H9 (cell line): ENCODE measurements at regions not wholly inside any gene's neighbourhood (a gene's known extent, or its start where the extent isn't known, plus 50 kb on each side); places are given as distances from the start of the nearest gene placed in this dataset.

Experiments
- DNase-seq: peaks from one replicate; pipeline ENCODE4 v3.0.0-alpha.2; 2017
- H2AFZ ChIP-seq: one replicate; pipeline ENCODE4 v1.6.1; 2013; ENCODE audit warnings: mild to moderate bottlenecking, low read length, control low read depth, moderate library complexity
- H2AK5ac ChIP-seq: 2 replicates; pipeline ENCODE4 v1.6.1; 2013; ENCODE audit warnings: low read length, control low read depth, mixed read lengths; ENCODE audit not compliant: insufficient read length
- H2BK120ac ChIP-seq: one replicate; pipeline ENCODE4 v1.6.1; 2013; ENCODE audit warnings: low read depth, mild to moderate bottlenecking, low read length, control low read depth, inconsistent platforms; ENCODE audit not compliant: poor library complexity, severe bottlenecking
- H2BK12ac ChIP-seq: 2 replicates; pipeline ENCODE4 v1.6.1; 2013; ENCODE audit warnings: low read length, control low read depth, mixed read lengths, low read depth; ENCODE audit not compliant: insufficient read length
- H2BK15ac ChIP-seq: 2 replicates; pipeline ENCODE4 v1.6.1; 2013; ENCODE audit warnings: low read depth, low read length, control low read depth
- H2BK20ac ChIP-seq: one replicate; pipeline ENCODE4 v1.6.1; 2013; ENCODE audit warnings: low read depth, mild to moderate bottlenecking, low read length, control low read depth, inconsistent platforms; ENCODE audit not compliant: poor library complexity, severe bottlenecking
- H2BK5ac ChIP-seq: 2 replicates; pipeline ENCODE4 v1.6.1; 2013; ENCODE audit warnings: low read length, control low read depth, mixed read lengths; ENCODE audit not compliant: insufficient read length
- H3K14ac ChIP-seq: 2 replicates; pipeline ENCODE4 v1.6.1; 2013; ENCODE audit warnings: low read length, control low read depth; ENCODE audit not compliant: insufficient read depth
- H3K18ac ChIP-seq: 2 replicates; pipeline ENCODE4 v1.6.1; 2013; ENCODE audit warnings: low read depth, mild to moderate bottlenecking, mixed read lengths, low read length, control low read depth; ENCODE audit not compliant: insufficient read length
- H3K23ac ChIP-seq: 2 replicates; pipeline ENCODE4 v1.6.1; 2013; ENCODE audit warnings: low read length, control low read depth, mixed read lengths, low read depth; ENCODE audit not compliant: insufficient read length
- H3K23me2 ChIP-seq: 2 replicates; pipeline ENCODE4 v1.6.1; 2013; ENCODE audit warnings: low read depth, mild to moderate bottlenecking, mixed read lengths, low read length, control low read depth; ENCODE audit not compliant: insufficient read length, poor library complexity, severe bottlenecking
- H3K27ac ChIP-seq: 2 replicates; pipeline ENCODE4 v1.5.1; 2013; ENCODE audit warnings: low read length, control low read depth, mixed read lengths, low read depth; ENCODE audit not compliant: insufficient read length
- H3K27me3 ChIP-seq: 2 replicates; pipeline ENCODE4 v1.6.1; 2013; ENCODE audit warnings: low read length, control low read depth, inconsistent platforms; ENCODE audit not compliant: insufficient read depth
- H3K4ac ChIP-seq: 2 replicates; pipeline ENCODE4 v1.6.1; 2013; ENCODE audit warnings: low read depth, mild to moderate bottlenecking, control low read depth, inconsistent platforms, low read length, moderate library complexity
- H3K4me1 ChIP-seq: 2 replicates; pipeline ENCODE4 v1.6.1; 2013; ENCODE audit warnings: low read length, control low read depth, inconsistent platforms; ENCODE audit not compliant: insufficient read depth
- H3K4me2 ChIP-seq: 2 replicates; pipeline ENCODE4 v1.6.1; 2013; ENCODE audit warnings: low read length, control low read depth, mixed read lengths; ENCODE audit not compliant: insufficient read length, insufficient read depth
- H3K56ac ChIP-seq: 2 replicates; pipeline ENCODE4 v1.6.1; 2013; ENCODE audit warnings: low read depth, mild to moderate bottlenecking, mixed read lengths, low read length, control low read depth; ENCODE audit not compliant: insufficient read length
- H3K79me1 ChIP-seq: 2 replicates; pipeline ENCODE4 v1.6.1; 2013; ENCODE audit warnings: low read depth, mild to moderate bottlenecking, moderate library complexity, low read length, control low read depth, inconsistent platforms; ENCODE audit not compliant: insufficient read depth, poor library complexity, severe bottlenecking
- H3K79me2 ChIP-seq: 2 replicates; pipeline ENCODE4 v1.6.1; 2013; ENCODE audit warnings: low read length, control low read depth, inconsistent platforms; ENCODE audit not compliant: insufficient read depth
- H3K9ac ChIP-seq: 2 replicates; pipeline ENCODE4 v1.6.1; 2013; ENCODE audit warnings: low read length, control low read depth, mixed read lengths; ENCODE audit not compliant: insufficient read length; ENCODE audit errors: extremely low read depth
- H3K9me3 ChIP-seq: one replicate; pipeline ENCODE4 v1.6.1; 2013; ENCODE audit warnings: low read depth, low read length, inconsistent platforms; ENCODE audit not compliant: control insufficient read depth
- H3T11ph ChIP-seq: one replicate; pipeline ENCODE4 v1.6.1; 2013; ENCODE audit warnings: mild to moderate bottlenecking, low read length, control low read depth, inconsistent platforms
- H4K20me1 ChIP-seq: one replicate; pipeline ENCODE4 v1.6.1; 2013; ENCODE audit not compliant: control insufficient read depth, insufficient read length, insufficient read depth
- H4K5ac ChIP-seq: 2 replicates; pipeline ENCODE4 v1.6.1; 2013; ENCODE audit warnings: low read depth, mild to moderate bottlenecking, mixed read lengths, low read length, control low read depth; ENCODE audit not compliant: insufficient read length
- H4K8ac ChIP-seq: replicated peaks from 2 replicates; pipeline ENCODE4 v1.6.1; 2013; ENCODE audit warnings: low read length, control low read depth, mixed read lengths, low read depth; ENCODE audit not compliant: insufficient read length
- H4K91ac ChIP-seq: 2 replicates; pipeline ENCODE4 v1.6.1; 2013; ENCODE audit warnings: low read depth, mild to moderate bottlenecking, moderate library complexity, mixed read lengths, low read length, control low read depth; ENCODE audit not compliant: insufficient read length
- H3K27ac Mint-ChIP-seq, 3 experiments: 2 replicates in 2 of 3; 3 replicates in 1 of 3; pipeline ENCODE4 v1.8.0; 2020 to 2021; ENCODE audit warnings: mixed read lengths in 3 of 3, mild to moderate bottlenecking in 1 of 3, moderate library complexity in 1 of 3
- H3K27me3 Mint-ChIP-seq: 2 replicates; pipeline ENCODE4 v1.8.0; 2021; ENCODE audit warnings: low read depth, mild to moderate bottlenecking, moderate library complexity, mixed read lengths
- H3K36me3 Mint-ChIP-seq, 3 experiments: 2 replicates in 2 of 3; 3 replicates in 1 of 3; pipeline ENCODE4 v1.8.0; 2020 to 2021; ENCODE audit warnings: low read depth in 3 of 3, mixed read lengths in 3 of 3; ENCODE audit not compliant: insufficient read depth in 1 of 3
- H3K4me1 Mint-ChIP-seq, 2 experiments: 2 replicates each; pipeline ENCODE4 v1.8.0; 2020; ENCODE audit warnings: mixed read lengths in 2 of 2
- H3K4me3 Mint-ChIP-seq, 2 experiments: 2 replicates in 1 of 2; 3 replicates in 1 of 2; pipeline ENCODE4 v1.8.0; 2020 to 2021; ENCODE audit warnings: mild to moderate bottlenecking in 2 of 2, mixed read lengths in 2 of 2, moderate library complexity in 1 of 2
- H3K9me3 Mint-ChIP-seq, 2 experiments: 2 replicates in 1 of 2; 3 replicates in 1 of 2; pipeline ENCODE4 v1.8.0; 2020; ENCODE audit warnings: mild to moderate bottlenecking in 2 of 2, mixed read lengths in 2 of 2, moderate library complexity in 1 of 2
- WGBS: extraction: QIAGEN DNeasy Blood & Tissue Kit; methylation state at CpG from one replicate; pipeline ENCODE4 v1.1.7; 2013; ENCODE audit warnings: missing lambda C conversion rate, low lambda C conversion rate, mixed read lengths; ENCODE audit not compliant: insufficient read length; ENCODE audit errors: extremely low coverage; 5-methylcytosine and 5-hydroxymethylcytosine counted together
- TF ChIP-seq, protein P1 (sequence below): fragments of 200-600 bp; sonication (generic); conservative IDR thresholded peaks from 3 replicates; pipeline ENCODE4 v1.8.0; 2021; ENCODE audit warnings: antibody characterized with exemption, mild to moderate bottlenecking

DNA sequence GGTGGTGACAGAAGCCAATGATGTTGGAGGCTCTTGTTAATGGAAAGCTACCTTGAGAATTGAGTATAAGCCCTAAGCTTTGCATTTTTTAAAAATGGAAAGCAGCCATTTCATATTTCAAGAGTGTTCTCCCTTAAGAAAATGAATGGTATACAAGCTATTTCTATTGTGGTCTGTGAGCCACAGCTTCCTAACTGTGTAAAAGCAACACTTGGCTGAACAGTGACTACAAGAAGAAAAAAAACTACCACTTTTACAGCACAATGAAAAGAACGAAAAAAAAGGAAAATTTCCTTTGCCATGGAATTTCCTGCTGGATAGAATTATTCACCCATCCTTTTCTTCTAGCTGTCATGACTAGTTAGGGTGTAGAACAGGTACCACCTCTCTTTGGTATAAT lies 397.1 kb upstream of the BTBD3 start:
- Histone ChIP-seq H3K27me3 (no peaks in the 10 kb centered on the region), H4K20me1 (no peaks in the 10 kb centered on the region), H3K79me1 (no peaks in the 10 kb centered on the region), H3T11ph (no peak overlapping the region), H2BK5ac (no peak overlapping the region), H3K79me2 (no peaks in the 10 kb centered on the region), H3K27ac (no peak overlapping the region), H3K14ac (no peak overlapping the region), H2BK15ac (no peak overlapping the region), H3K56ac (no peak overlapping the region), H3K9me3 (no peaks in the 10 kb centered on the region), H4K5ac (no peak overlapping the region), H3K9ac (no peak overlapping the region), H4K8ac (no peak overlapping the region), H3K23ac (no peak overlapping the region), H3K23me2 (no peaks in the 10 kb centered on the region), H2BK20ac (no peak overlapping the region), H2BK12ac (no peak overlapping the region), H2BK120ac (no peak overlapping the region), H3K4ac (no peak overlapping the region), H3K4me1 (no peaks in the 10 kb centered on the region), H3K4me2 (no peak overlapping the region), H4K91ac (no peak overlapping the region), H2AK5ac (no peak overlapping the region), H3K18ac (no peak overlapping the region), H2AFZ (no peak overlapping the region)
- no peak overlapping the region for H3K4me3 Mint-ChIP-seq
- peaks cover 0 to 11% (median 2%) of the 10 kb centered on the region in 3 experiments; a peak in 4 of 7 replicates for H3K36me3 Mint-ChIP-seq
- DNase-seq: no peak
- TF ChIP-seq, protein P1, sequence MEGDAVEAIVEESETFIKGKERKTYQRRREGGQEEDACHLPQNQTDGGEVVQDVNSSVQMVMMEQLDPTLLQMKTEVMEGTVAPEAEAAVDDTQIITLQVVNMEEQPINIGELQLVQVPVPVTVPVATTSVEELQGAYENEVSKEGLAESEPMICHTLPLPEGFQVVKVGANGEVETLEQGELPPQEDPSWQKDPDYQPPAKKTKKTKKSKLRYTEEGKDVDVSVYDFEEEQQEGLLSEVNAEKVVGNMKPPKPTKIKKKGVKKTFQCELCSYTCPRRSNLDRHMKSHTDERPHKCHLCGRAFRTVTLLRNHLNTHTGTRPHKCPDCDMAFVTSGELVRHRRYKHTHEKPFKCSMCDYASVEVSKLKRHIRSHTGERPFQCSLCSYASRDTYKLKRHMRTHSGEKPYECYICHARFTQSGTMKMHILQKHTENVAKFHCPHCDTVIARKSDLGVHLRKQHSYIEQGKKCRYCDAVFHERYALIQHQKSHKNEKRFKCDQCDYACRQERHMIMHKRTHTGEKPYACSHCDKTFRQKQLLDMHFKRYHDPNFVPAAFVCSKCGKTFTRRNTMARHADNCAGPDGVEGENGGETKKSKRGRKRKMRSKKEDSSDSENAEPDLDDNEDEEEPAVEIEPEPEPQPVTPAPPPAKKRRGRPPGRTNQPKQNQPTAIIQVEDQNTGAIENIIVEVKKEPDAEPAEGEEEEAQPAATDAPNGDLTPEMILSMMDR: no peak
- WGBS: no CpG with 5 or more reads among the region's 1 CpG
- no peaks in the 10 kb centered on the region; a peak in 1 of 4 replicates for H3K4me1 Mint-ChIP-seq
- H3K27me3 Mint-ChIP-seq: no peaks in the 10 kb centered on the region; the same call in 1 of the 2 replicates
- H3K27ac Mint-ChIP-seq: no peak overlapping the region
- peaks cover 4 to 7% of the 10 kb centered on the region in 2 experiments; a peak in 3 of 5 replicates for H3K9me3 Mint-ChIP-seq
